ENCODE measurements at regions not wholly inside any gene's neighbourhood (a gene's known extent, or its start where the extent isn't known, plus 50 kb on each side); places are given as distances from the start of the nearest gene placed in this dataset.

- DNase-seq: no peak
Measured at GRCh38 chr4:58551676-58552075, 1441.5 kb upstream of the IGFBP7 start.

- DNase-seq: no peak
Measured at GRCh38 chr4:58543465-58543864, 1433.3 kb upstream of the IGFBP7 start.

- no peak for DNase-seq
Measured at GRCh38 chr4:58541926-58542325, 1431.7 kb upstream of the IGFBP7 start.

- DNase-seq: no peak
Measured at GRCh38 chr4:58522765-58523382, 1412.7 kb upstream of the IGFBP7 start.

GRCh38 chr4:58515226-58515625, 1405.0 kb upstream of the IGFBP7 start:
- DNase-seq: no peak

- DNase-seq: no peak
Measured at GRCh38 chr4:58514299-58514698, 1404.1 kb upstream of the IGFBP7 start.

GRCh38 chr4:58510652-58511051, 1400.5 kb upstream of the IGFBP7 start:
- DNase-seq: no peak

GRCh38 chr4:58507079-58507478, 1396.9 kb upstream of the IGFBP7 start:
- DNase-seq: no peak

GRCh38 chr4:58502839-58503238, 1392.7 kb upstream of the IGFBP7 start:
- no peak for DNase-seq

- DNase-seq: no peak
Measured at GRCh38 chr4:58499182-58499581, 1389.0 kb upstream of the IGFBP7 start.

- DNase-seq: no peak
Measured at GRCh38 chr4:58491620-58492019, 1381.4 kb upstream of the IGFBP7 start.

- no peak for DNase-seq
Measured at GRCh38 chr4:58477950-58478349, 1367.8 kb upstream of the IGFBP7 start.

- no peak for DNase-seq
Measured at GRCh38 chr4:58477513-58477912, 1367.3 kb upstream of the IGFBP7 start.

GRCh38 chr4:58475097-58475496, 1364.9 kb upstream of the IGFBP7 start:
- no peak for DNase-seq

GRCh38 chr4:58465031-58465430, 1354.8 kb upstream of the IGFBP7 start:
- DNase-seq: no peak

- no peak for DNase-seq
Measured at GRCh38 chr4:58456727-58457384, 1346.7 kb upstream of the IGFBP7 start.

GRCh38 chr4:58453956-58454355, 1343.8 kb upstream of the IGFBP7 start:
- DNase-seq: no peak

GRCh38 chr4:58451707-58452106, 1341.5 kb upstream of the IGFBP7 start:
- DNase-seq: no peak

GRCh38 chr4:58435871-58436270, 1325.7 kb upstream of the IGFBP7 start:
- DNase-seq: no peak

GRCh38 chr4:58413849-58414248, 1303.7 kb upstream of the IGFBP7 start:
- DNase-seq: no peak

GRCh38 chr4:58411904-58412303, 1301.7 kb upstream of the IGFBP7 start:
- no peak for DNase-seq

- DNase-seq: no peak
Measured at GRCh38 chr4:58406762-58407161, 1296.6 kb upstream of the IGFBP7 start.

GRCh38 chr4:58368221-58368620, 1258.0 kb upstream of the IGFBP7 start:
- DNase-seq: no peak

GRCh38 chr4:58360354-58361133, 1250.4 kb upstream of the IGFBP7 start:
- no peak for DNase-seq

Measured in activated CD4-positive, alpha-beta T cell treated with anti-CD3 and anti-CD28 coated beads, Interleukin-2, amount 50 U/mL, for 16 hours (primary cell).